Left lung (tissue), 4 donors: ENCODE measurements at regions not wholly inside any gene's neighbourhood (a gene's known extent, or its start where the extent isn't known, plus 50 kb on each side); places are given as distances from the start of the nearest gene placed in this dataset.

Source experiments
- ATAC-seq: fragments of 200-7000 bp; cut with Tn5 transposase; one replicate; pipeline ENCODE4 v1.9.1; 2020; ENCODE audit warnings: moderate library complexity
- DNase-seq, 4 donors: peaks; one replicate each; pipeline ENCODE4 v3.0.0-alpha.2; 2013 to 2020
- H3K27ac ChIP-seq, 2 donors: fragments of 200-600 bp; sonication (generic) in 1 of 2; one replicate each; pipeline versions ENCODE4 v1.5.0 to v1.8.0; 2020 to 2021
- H3K27me3 ChIP-seq, 2 donors: fragments of 200-600 bp; sonication (generic) in 1 of 2; one replicate each; pipeline versions ENCODE4 v1.5.0 to v1.8.0; 2020 to 2021
- H3K36me3 ChIP-seq, 2 donors: fragments of 200-600 bp; sonication (generic) in 1 of 2; one replicate each; pipeline versions ENCODE4 v1.5.0 to v1.8.0; 2020 to 2021
- H3K4me1 ChIP-seq, 2 donors: fragments of 200-600 bp; one replicate each; pipeline ENCODE4 v1.8.0; 2021
- H3K4me3 ChIP-seq, 2 donors: fragments of 200-600 bp; sonication (generic) in 1 of 2; one replicate each; pipeline versions ENCODE4 v1.5.0 to v1.8.0; 2020 to 2021; ENCODE audit warnings: mild to moderate bottlenecking in 1 of 2
- H3K9me3 ChIP-seq, 2 donors: fragments of 200-600 bp; sonication (generic) in 1 of 2; one replicate each; pipeline versions ENCODE4 v1.5.0 to v1.8.0; 2020 to 2021
- intact Hi-C, 2 donors: fragments of 100-400 bp; cut with DNase I; formaldehyde crosslinking; loops; one replicate each; pipeline versions ENCODE4 v1.11.2 to v1.14.2; 2022
- TF ChIP-seq, protein P1 (sequence below), 2 donors: fragments of 200-600 bp; sonication (generic) in 1 of 2; IDR thresholded peaks; one replicate each; pipeline versions ENCODE4 v1.5.0 to v1.8.0; 2021; ENCODE audit warnings: antibody characterized with exemption in 2 of 2
- donor health status: DM: no; HTN: yes; CAD: no.
- donor health status: DM: no; HTN: no; CAD: no.

- no peaks in the 10 kb centered on the region for H3K27me3 ChIP-seq
- TF ChIP-seq, protein P1, sequence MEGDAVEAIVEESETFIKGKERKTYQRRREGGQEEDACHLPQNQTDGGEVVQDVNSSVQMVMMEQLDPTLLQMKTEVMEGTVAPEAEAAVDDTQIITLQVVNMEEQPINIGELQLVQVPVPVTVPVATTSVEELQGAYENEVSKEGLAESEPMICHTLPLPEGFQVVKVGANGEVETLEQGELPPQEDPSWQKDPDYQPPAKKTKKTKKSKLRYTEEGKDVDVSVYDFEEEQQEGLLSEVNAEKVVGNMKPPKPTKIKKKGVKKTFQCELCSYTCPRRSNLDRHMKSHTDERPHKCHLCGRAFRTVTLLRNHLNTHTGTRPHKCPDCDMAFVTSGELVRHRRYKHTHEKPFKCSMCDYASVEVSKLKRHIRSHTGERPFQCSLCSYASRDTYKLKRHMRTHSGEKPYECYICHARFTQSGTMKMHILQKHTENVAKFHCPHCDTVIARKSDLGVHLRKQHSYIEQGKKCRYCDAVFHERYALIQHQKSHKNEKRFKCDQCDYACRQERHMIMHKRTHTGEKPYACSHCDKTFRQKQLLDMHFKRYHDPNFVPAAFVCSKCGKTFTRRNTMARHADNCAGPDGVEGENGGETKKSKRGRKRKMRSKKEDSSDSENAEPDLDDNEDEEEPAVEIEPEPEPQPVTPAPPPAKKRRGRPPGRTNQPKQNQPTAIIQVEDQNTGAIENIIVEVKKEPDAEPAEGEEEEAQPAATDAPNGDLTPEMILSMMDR (IDR thresholded peaks at IDR 0.05) = no peak
- H3K36me3 ChIP-seq = no peaks in the 10 kb centered on the region
- no peaks in the 10 kb centered on the region for H3K4me1 ChIP-seq
- DNase-seq (no peak), ATAC-seq (peak; percentile 39)
- no peak overlapping the region for H3K4me3 ChIP-seq
- intact Hi-C loops = no loop called here
- no peak overlapping the region for H3K27ac ChIP-seq
- H3K9me3 ChIP-seq = peaks cover 0 to 8% of the 10 kb centered on the region in 2 donors
Measured at GRCh38 chr2:155418753-155419152, 720.3 kb downstream of the KCNJ3 start.

GRCh38 chr2:155412598-155412997, 714.1 kb downstream of the KCNJ3 start:
- Histone ChIP-seq H3K4me3 (no peak overlapping the region), H3K9me3 (peaks cover 0 to 8% of the 10 kb centered on the region in 2 donors), H3K36me3 (no peaks in the 10 kb centered on the region), H3K27ac (no peak overlapping the region), H3K4me1 (no peaks in the 10 kb centered on the region), H3K27me3 (no peaks in the 10 kb centered on the region)
- no peak for ATAC-seq
- intact Hi-C loops = no loop called here
- DNase-seq = no peak
- TF ChIP-seq, protein P1 (IDR thresholded peaks at IDR 0.05) = no peak

- H3K4me3 ChIP-seq = no peak overlapping the region
- peaks cover 0 to 32% of the 10 kb centered on the region in 2 donors for H3K9me3 ChIP-seq
- TF ChIP-seq, protein P1 (IDR thresholded peaks at IDR 0.05) = no peak
- no peak for ATAC-seq
- no peaks in the 10 kb centered on the region for H3K36me3 ChIP-seq
- no peak for DNase-seq
- no peaks in the 10 kb centered on the region for H3K27me3 ChIP-seq
- no peaks in the 10 kb centered on the region for H3K4me1 ChIP-seq
- intact Hi-C loops = no loop called here
- H3K27ac ChIP-seq = no peak overlapping the region
Measured at GRCh38 chr2:155404433-155405002, 706.0 kb downstream of the KCNJ3 start.

DNA sequence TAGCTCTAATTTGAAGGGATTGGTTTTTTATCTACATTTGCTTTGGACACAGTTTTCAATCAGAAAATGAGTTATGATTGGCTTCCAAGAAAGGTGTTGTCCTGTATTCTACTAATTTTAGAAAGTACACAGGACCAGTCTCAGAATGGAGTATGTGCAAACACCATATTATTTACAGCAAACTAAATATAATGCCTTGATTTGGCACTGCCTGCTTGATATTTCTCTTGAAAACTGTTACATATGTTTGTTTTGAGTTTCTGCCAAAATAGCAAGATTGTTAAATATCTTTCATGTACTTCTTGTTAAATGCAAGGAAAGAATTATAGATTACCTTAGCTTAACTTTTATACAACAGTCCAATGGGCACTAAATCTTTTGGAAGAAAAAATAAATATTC, 694.9 kb downstream of the KCNJ3 start:
- no peak overlapping the region for H3K4me3 ChIP-seq
- no peaks in the 10 kb centered on the region for H3K9me3 ChIP-seq
- TF ChIP-seq, protein P1 (IDR thresholded peaks at IDR 0.05) = no peak
- DNase-seq (no peak), ATAC-seq (no peak)
- no peaks in the 10 kb centered on the region for H3K27me3 ChIP-seq
- H3K4me1 ChIP-seq = no peaks in the 10 kb centered on the region
- no peaks in the 10 kb centered on the region for H3K36me3 ChIP-seq
- intact Hi-C loops = no loop called here
- H3K27ac ChIP-seq = no peak overlapping the region

DNA sequence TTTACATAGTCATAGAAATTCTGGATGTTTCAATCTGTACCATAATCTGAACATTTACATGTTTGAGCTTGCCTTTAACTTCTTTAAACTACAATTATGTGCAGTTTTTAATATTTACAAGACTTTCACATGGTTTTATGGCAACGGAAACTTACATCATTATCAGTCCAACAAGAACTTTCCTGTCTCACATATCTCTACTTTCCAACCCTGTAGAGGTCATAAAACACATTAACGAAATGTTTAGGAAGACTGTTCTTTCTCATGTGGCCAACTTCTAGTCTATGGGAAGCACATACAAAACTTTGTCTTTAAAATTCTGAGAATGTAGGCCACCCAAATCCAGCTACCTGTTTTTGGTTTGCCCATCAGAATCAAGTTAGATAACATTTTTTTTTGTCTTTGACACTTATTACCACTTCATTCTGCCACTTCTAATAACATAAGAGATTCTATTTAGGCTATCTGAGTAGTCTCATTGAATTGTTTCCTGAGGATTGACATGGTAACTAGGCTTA, 693.2 kb downstream of the KCNJ3 start:
- ATAC-seq (no peak), DNase-seq (no peak)
- no peaks in the 10 kb centered on the region for H3K36me3 ChIP-seq
- H3K4me3 ChIP-seq = no peak overlapping the region
- no peaks in the 10 kb centered on the region for H3K27me3 ChIP-seq
- H3K9me3 ChIP-seq = no peaks in the 10 kb centered on the region
- intact Hi-C loops = no loop called here
- TF ChIP-seq, protein P1 (IDR thresholded peaks at IDR 0.05) = no peak
- no peak overlapping the region for H3K27ac ChIP-seq
- no peaks in the 10 kb centered on the region for H3K4me1 ChIP-seq
